ENCODE measurements at regions not wholly inside any gene's neighbourhood (a gene's known extent, or its start where the extent isn't known, plus 50 kb on each side); places are given as distances from the start of the nearest gene placed in this dataset.
"Not testable (repeated sequence)": the region's sequence is repeated elsewhere in the genome, so short reads cannot be mapped to it uniquely, and the experiment has no call there.

GRCh38 chr3:104907507-104907906, 459.2 kb upstream of the ALCAM start:
- no peak for DNase-seq

DNA sequence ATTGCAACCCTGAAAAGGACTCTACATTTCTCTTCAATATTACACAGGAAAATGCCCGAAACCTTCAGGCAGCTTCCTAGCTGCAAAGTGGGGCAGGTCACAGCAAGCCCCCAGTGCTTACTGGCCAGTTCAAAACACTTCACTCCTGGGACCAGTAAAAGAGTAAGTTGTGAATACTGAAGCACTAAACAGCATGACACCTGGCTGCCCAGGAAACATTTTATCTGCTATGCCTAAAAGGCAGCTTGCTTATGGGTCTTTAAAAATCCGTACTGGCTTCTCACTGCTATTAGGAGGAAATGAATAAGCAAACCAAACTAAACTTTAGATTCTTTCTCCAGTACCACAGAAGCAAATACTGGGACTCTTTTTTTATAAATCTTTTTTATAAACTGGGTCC, 457.9 kb upstream of the ALCAM start:
- DNase-seq: no peak

DNA sequence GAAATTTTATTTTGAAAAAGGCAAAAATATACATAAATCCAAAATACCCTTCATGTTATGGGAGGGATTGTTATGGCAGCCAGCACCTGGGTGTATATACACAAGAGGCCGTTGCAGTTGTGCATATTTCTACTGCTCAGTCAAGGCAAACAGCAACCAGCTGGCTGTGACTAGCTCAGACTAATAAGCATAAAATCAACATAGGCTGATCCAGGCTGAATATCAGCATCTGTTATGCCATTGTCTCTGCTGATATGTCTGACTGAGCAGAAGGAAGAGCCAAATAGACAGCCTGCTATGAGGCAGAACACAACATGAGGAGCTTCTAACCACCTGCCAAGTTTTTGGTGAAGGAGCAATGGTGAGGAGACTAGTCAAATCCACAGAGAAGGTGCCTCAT, 457.5 kb upstream of the ALCAM start:
- DNase-seq: no peak

GRCh38 chr3:104909721-104910120, 457.0 kb upstream of the ALCAM start:
- no peak for DNase-seq

GRCh38 chr3:104911376-104911775, 455.3 kb upstream of the ALCAM start:
- no peak for DNase-seq

DNA sequence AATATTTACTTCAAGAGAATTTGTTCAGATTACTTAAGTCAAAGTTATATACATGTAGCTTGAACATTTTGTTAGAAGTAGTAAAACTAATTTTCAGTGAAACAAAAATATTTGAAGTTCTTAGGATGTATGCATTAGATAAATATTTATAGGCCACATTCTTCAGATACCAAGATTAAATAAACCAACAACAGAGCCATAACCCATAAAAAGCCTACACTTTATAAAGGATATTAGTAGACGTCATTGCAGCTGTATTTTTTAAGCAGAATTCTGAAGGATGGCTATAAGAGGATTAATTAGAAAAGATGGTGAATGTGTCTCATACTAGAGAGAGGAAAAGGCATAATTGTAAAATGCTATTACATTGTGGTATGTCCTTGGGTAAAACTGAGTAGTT, 449.7 kb upstream of the ALCAM start:
- no peak for DNase-seq

DNA sequence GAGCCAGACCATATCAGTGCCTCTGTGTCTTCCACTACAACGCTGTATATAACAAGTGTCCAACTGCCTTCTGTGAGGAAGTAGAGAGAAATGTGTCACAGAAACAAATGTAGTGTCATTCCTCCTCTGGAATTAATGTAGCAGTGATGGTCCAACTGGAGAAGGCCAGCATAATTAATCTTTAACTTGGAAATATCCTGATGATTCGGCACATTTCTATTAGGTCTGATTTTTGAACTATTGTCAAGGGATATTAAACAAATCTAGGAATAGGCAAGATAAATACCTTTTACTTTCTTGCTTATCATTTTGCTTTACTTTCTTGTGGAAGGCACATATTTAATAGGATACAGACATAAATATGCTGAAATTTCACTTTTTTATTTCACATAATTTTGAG, 446.2 kb upstream of the ALCAM start:
- DNase-seq: no peak

DNA sequence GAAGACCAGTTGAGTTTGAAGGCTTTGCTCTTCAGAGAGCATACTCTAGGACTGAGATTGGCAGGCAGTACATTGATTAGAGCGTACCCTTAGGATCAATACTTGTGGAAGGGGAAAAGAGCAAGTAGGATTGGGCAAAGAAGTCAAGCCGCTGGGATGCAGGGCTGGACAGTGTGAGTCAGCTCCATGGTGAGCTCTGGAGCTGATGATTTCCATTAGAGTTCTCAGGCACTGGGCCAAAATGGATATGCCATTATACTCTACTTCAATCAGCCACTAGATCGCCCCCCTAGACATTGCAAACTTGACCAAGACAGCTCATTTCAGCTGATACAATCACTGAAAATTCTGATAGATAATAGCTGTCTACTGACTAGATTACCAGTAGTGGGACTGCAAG, 432.7 kb upstream of the ALCAM start:
- DNase-seq: no peak

DNA sequence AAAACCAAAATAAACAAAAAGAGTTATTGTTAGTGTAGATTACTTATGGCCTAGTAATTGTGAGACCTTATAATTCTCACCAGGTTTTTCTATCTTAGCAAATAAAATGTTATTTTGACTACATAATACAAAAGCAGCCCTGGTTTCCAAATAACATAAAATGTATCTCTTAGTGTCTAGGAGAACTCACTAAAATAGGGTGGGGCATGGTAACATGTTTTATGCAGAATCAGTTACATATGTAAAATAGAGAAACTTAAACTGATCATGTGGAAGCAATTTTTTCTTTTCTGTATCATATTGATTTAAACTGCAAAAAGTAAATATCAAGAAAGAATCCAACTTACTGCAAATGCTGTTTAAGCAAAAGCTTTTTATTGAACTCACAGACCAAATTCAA, 431.1 kb upstream of the ALCAM start:
- no peak for DNase-seq

- DNase-seq: no peak
These were observed 427.5 kb upstream of the ALCAM start for GRCh38 chr3:104939196-104939595.

DNA sequence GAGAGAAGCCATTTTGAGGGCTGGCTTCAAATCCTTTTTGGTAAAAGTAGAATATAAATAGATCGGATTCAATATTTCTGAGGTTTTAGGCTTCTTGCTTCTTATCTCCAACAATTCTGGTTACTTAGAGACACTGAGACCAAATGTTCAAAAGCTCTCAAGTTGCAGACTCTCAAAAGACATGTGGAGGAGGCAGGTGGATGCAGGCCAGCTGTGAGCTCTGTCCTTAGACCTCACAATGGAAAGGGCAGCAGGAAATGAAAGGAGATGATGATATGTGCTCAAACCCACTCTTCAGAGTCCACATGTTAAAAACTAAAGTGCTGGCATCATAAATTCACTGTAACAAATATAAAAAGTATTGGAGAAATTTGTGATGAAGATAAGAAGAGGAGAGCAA, 424.9 kb upstream of the ALCAM start:
- no peak for DNase-seq

DNA sequence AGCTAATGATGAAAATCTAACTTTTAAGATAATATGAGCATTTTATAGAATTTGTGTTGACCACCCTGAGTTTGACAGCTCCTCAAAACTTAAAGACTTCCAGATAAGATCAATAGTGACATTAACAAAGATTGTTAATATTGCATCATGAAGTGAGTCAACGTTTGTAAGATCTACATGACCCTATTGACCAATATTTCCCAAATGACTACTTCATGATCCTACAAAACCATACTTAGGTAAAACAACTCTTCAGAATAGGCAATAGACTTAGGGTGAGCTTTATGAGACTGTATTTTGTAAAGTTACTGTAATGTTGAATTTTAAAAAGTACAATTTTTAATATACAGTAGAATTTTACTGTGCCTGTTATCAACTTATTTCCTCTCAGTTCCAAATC, 422.7 kb upstream of the ALCAM start:
- DNase-seq: no peak

GRCh38 chr3:104947943-104948342, 418.8 kb upstream of the ALCAM start:
- no peak for DNase-seq

DNA sequence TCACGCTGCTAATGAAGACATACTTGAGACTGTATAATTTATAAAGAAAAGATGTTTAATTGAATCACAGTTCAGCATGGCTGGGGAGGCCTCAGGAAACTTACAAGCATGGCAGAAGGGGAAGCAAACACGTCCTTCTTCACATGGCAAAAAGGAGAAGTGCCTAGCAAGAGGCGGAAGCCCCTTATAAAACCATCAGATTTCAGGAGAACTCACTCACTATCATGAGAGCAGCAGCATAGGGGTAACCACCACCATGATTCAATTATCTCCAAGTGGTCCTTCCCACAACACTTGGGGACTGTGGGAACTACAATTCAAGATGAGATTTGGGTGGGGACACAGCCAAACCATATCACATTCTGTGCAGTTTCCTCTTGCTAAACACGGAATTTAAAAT, 416.9 kb upstream of the ALCAM start:
- not testable (repeated sequence) for DNase-seq

GRCh38 chr3:104951426-104951825, 415.3 kb upstream of the ALCAM start:
- no peak for DNase-seq

- DNase-seq: no peak
These were observed 414.4 kb upstream of the ALCAM start for GRCh38 chr3:104952146-104952972.

DNA sequence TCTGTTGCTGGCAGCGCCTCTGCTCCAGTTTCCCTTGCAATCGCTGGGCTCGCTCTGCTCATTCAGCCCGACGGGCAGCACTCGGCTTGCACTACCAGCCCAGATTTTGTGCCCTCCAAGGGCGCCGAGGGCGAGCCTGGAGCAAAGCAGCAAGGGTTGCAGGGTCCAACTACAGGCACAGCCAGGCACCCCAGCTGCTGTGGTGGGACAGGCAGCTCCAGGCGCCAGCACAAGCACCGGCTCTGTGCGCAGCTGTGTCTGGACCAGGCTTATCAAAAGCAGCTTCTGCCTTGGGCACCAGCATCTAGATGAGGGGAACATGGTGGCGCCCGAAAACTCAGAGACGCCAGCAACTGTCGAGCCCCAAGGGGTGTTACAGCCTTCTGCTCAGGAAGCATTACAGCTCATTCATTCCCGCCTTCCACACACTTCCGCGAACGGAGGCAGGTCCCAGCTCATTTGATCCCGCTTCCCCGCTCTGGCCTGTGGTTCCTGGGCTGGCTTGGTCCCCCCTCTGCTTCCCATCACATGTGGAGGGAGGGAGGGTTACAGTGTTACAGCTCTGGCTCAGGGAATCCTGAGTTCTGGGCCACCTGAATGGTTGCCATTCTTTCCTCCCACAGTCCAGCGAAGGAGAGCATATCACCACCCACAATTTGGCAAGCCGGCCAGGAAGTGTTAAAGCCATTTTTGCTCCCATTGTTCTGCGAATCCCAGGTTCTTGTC, 409.9 kb upstream of the ALCAM start:
- no peak for DNase-seq

- DNase-seq: no peak
These were observed 406.1 kb upstream of the ALCAM start for GRCh38 chr3:104960579-104960978.

GRCh38 chr3:104961851-104962250, 404.9 kb upstream of the ALCAM start:
- DNase-seq: no peak

DNA sequence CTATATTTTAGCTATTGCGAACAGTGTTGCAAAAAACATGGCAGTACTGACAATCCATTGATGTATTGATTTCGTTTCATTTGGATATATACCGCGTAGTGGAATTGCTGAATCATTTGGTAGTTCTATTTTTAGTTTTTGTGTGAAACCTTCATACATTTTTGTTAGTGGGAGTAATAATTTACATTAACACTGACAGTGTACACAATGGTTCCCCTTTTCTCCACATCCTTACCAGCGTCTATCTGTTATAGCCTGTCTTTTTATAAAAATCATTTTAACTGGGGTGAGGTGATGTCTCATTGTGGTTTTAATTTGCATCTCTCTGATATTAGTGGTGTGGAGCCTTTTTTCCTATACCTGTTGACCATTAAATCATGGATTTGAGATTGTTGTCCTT, 392.4 kb upstream of the ALCAM start:
- no peak for DNase-seq

- DNase-seq: no peak
These were observed 389.0 kb upstream of the ALCAM start for GRCh38 chr3:104977719-104978118.

DNA sequence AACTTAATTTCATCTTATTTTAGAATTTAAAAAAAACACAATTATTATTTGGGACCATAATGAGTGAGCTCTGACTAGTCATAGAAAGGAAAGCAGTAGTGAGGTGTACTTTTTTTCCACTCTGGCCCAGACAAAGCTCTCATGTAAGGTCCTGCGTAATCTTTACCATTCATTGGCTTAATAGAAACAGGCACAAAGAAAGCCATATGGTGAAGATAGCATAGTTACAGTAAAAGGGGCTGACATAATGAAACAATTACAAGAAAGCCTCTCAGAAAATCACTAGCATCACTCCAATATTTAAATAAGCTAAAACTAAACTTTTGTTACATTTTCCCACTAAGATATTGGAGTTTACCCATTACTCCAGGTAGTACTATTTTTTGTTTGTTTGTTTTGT, 384.6 kb upstream of the ALCAM start:
- no peak for DNase-seq

- no peak for DNase-seq
These were observed 378.9 kb upstream of the ALCAM start for GRCh38 chr3:104987859-104988258.

DNA sequence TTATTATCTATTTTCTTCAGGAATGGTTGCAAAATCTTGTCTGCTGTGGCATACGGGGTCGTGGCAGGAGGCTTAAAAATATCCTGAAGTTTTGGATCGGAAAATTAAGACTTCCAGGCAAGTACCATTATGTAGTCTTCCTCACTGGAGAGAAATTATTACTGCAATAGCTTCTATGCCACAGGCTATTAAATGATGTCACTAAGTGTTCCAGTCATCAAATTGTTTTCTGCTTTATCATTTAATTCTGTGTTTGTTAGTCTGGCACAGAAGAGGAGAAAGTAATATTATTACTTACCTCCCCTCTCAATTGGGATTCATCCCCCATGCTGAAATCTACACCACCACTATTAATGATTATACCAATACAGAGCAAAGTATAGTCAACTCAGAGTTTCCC, 378.2 kb upstream of the ALCAM start:
- no peak for DNase-seq

DNA sequence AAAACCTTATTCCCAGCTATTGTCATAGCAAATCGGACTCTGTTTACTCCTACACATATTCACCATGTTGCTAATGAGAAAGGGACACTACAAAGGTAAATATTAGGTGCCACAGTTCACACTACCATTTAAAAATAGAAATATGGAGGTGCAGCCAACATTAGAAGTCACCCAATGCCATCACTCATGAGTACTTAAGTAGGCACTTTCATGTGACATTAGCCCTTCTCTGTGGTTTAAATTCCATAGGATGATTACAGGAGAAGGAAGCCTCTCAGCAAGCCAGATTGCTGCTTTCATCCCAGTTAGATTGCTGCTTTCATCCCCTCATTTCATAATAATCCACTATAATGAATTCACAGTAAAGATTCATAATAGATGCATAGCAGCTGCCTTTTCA, 376.8 kb upstream of the ALCAM start:
- DNase-seq: no peak
